SK-N-SH treated with all-trans-retinoic acid at 6 μM for 48 hours (cell line): ENCODE measurements at regions not wholly inside any gene's neighbourhood (a gene's known extent, or its start where the extent isn't known, plus 50 kb on each side); places are given as distances from the start of the nearest gene placed in this dataset.

ENCODE experiments used
- ATAC-seq: fragments of 200-7000 bp; cut with Tn5 transposase; 3 replicates; pipeline ENCODE4 v1.9.1; 2020; ENCODE audit warnings: mild to moderate bottlenecking, moderate library complexity
- BACH2 ChIP-seq: fragments of 250-450 bp; sonication (Bioruptor Pico); IDR thresholded peaks from 2 replicates; pipeline ENCODE4 v1.9.0; 2021; ENCODE audit warnings: mild to moderate bottlenecking, borderline replicate concordance
- ESRRG ChIP-seq: fragments of 250-450 bp; sonication (Bioruptor Pico); IDR thresholded peaks from 2 replicates; pipeline ENCODE4 v1.6.1; 2021; ENCODE audit warnings: mild to moderate bottlenecking
- GLIS3 ChIP-seq: fragments of 250-450 bp; sonication (Bioruptor Pico); IDR thresholded peaks from 2 replicates; pipeline ENCODE4 v1.5.0; 2020; ENCODE audit warnings: mild to moderate bottlenecking, moderate library complexity
- ISL1 ChIP-seq: fragments of 250-450 bp; sonication (Bioruptor Pico); IDR thresholded peaks from 2 replicates; pipeline ENCODE4 v2.1.2; 2022; ENCODE audit warnings: mild to moderate bottlenecking, moderate library complexity
- PPARA ChIP-seq: fragments of 250-450 bp; sonication (Bioruptor Pico); IDR thresholded peaks from 2 replicates; pipeline ENCODE4 v1.5.0; 2020; ENCODE audit warnings: mild to moderate bottlenecking, borderline replicate concordance
- RARB ChIP-seq: fragments of 250-450 bp; sonication (Bioruptor Pico); IDR thresholded peaks from 2 replicates; pipeline ENCODE4 v1.8.0; 2021; ENCODE audit warnings: mild to moderate bottlenecking, moderate library complexity
- SNAI2 ChIP-seq: fragments of 250-450 bp; sonication (Bioruptor Pico); IDR thresholded peaks from 2 replicates; pipeline ENCODE4 v1.5.0; 2020; ENCODE audit warnings: mild to moderate bottlenecking, moderate library complexity
- TCF4 ChIP-seq: fragments of 250-450 bp; sonication (Bioruptor Pico); IDR thresholded peaks from 2 replicates; pipeline ENCODE4 v1.8.0; 2021; ENCODE audit warnings: mild to moderate bottlenecking, moderate library complexity, borderline replicate concordance
- TOX ChIP-seq: fragments of 250-450 bp; sonication (Bioruptor Pico); IDR thresholded peaks from 2 replicates; pipeline ENCODE4 v1.8.0; 2021; ENCODE audit warnings: mild to moderate bottlenecking, moderate library complexity, borderline replicate concordance
- ZC3H10 ChIP-seq: fragments of 250-450 bp; sonication (Bioruptor Pico); IDR thresholded peaks from 2 replicates; pipeline ENCODE4 v1.5.1; 2021; ENCODE audit warnings: mild to moderate bottlenecking, moderate library complexity
- ZFP3 ChIP-seq: fragments of 250-450 bp; sonication (Bioruptor Pico); IDR thresholded peaks from 2 replicates; pipeline ENCODE4 v1.5.0; 2020; ENCODE audit warnings: mild to moderate bottlenecking, moderate library complexity
- ZNF70 ChIP-seq: fragments of 450-650 bp; formaldehyde crosslinking; IDR thresholded peaks from 2 replicates; pipeline ENCODE4 v1.5.0; 2020; ENCODE audit warnings: mild to moderate bottlenecking, moderate library complexity
- ZNF8 ChIP-seq: fragments of 450-650 bp; formaldehyde crosslinking; IDR thresholded peaks from 2 replicates; pipeline ENCODE4 v1.5.0; 2020; ENCODE audit warnings: mild to moderate bottlenecking, moderate library complexity
- TF ChIP-seq, protein P1 (sequence below): fragments of 250-450 bp; sonication (Bioruptor Pico); IDR thresholded peaks from 2 replicates; pipeline ENCODE4 v1.5.1; 2021; ENCODE audit warnings: mild to moderate bottlenecking, moderate library complexity
- TF ChIP-seq, protein P2 (sequence below): fragments of 250-450 bp; sonication (Bioruptor Pico); IDR thresholded peaks from 2 replicates; pipeline ENCODE4 v1.8.0; 2020; ENCODE audit warnings: mild to moderate bottlenecking, moderate library complexity, borderline replicate concordance
- TF ChIP-seq, protein P3 (sequence below): fragments of 250-450 bp; sonication (Bioruptor Pico); IDR thresholded peaks from 2 replicates; pipeline ENCODE4 v1.5.0; 2020; ENCODE audit warnings: mild to moderate bottlenecking, moderate library complexity
- TF ChIP-seq, protein P4 (sequence below): fragments of 250-450 bp; sonication (Bioruptor Pico); IDR thresholded peaks from 2 replicates; pipeline ENCODE4 v1.8.0; 2021; ENCODE audit warnings: low read depth, mild to moderate bottlenecking, moderate library complexity, borderline replicate concordance
- TF ChIP-seq, protein P5 (sequence below): fragments of 250-450 bp; sonication (Bioruptor Pico); IDR thresholded peaks from 2 replicates; pipeline ENCODE4 v1.5.1; 2020; ENCODE audit warnings: low read depth, mild to moderate bottlenecking, moderate library complexity

DNA sequence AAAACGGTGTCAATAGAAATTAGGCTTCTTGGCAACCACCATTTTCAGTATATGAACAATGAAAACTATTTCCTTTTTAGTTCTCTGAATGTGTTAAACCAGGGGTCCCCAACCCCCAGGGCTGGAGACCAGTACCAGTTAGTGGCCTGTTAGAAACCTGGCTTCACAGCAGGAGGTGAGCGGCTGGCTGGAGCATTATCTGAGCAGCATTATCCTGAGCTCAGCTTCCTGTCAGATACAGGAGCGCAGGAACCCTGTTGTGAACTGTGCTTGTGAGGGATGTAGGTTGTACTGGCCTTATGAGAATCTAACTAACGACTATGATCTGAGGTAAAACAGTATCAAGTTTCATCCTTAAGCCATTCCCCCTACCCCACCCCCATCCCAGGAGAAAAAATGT lies 328.7 kb downstream of the ZBBX start (continued):
- TF ChIP-seq, protein P1, sequence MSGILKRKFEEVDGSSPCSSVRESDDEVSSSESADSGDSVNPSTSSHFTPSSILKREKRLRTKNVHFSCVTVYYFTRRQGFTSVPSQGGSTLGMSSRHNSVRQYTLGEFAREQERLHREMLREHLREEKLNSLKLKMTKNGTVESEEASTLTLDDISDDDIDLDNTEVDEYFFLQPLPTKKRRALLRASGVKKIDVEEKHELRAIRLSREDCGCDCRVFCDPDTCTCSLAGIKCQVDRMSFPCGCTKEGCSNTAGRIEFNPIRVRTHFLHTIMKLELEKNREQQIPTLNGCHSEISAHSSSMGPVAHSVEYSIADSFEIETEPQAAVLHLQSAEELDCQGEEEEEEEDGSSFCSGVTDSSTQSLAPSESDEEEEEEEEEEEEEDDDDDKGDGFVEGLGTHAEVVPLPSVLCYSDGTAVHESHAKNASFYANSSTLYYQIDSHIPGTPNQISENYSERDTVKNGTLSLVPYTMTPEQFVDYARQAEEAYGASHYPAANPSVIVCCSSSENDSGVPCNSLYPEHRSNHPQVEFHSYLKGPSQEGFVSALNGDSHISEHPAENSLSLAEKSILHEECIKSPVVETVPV (CRISPR knock-in tag), result no peak
- TF ChIP-seq TCF4 (CRISPR knock-in tag), result no peak
- TF ChIP-seq, protein P2, sequence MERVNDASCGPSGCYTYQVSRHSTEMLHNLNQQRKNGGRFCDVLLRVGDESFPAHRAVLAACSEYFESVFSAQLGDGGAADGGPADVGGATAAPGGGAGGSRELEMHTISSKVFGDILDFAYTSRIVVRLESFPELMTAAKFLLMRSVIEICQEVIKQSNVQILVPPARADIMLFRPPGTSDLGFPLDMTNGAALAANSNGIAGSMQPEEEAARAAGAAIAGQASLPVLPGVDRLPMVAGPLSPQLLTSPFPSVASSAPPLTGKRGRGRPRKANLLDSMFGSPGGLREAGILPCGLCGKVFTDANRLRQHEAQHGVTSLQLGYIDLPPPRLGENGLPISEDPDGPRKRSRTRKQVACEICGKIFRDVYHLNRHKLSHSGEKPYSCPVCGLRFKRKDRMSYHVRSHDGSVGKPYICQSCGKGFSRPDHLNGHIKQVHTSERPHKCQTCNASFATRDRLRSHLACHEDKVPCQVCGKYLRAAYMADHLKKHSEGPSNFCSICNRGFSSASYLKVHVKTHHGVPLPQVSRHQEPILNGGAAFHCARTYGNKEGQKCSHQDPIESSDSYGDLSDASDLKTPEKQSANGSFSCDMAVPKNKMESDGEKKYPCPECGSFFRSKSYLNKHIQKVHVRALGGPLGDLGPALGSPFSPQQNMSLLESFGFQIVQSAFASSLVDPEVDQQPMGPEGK (CRISPR knock-in tag), result no peak
- TF ChIP-seq, all 23 proteins: peak for 0

DNA sequence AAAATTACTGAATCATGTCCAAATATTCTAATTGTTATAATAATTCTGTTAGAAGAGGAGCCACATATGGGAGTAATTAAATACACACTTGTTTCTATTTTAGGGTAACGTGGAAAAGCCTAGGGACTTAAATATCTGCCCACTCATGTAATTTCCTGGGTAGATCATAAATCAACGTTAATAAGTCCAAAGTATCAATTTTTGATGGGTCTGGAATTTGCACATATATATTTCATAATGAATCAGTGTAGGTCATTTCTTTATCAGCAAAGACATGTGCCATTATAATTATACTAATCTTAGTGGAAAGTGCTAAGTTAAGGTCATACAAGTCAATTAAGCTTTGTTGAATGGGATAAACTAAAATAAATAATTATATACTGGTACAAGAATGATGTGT lies 346.2 kb downstream of the ZBBX start:
- TF ChIP-seq BACH2, result no peak
- no peak for TF ChIP-seq TCF4 (CRISPR knock-in tag)
- TF ChIP-seq TOX (CRISPR knock-in tag), result no peak
- TF ChIP-seq RARB (CRISPR knock-in tag), result no peak
- TF ChIP-seq, protein P3, sequence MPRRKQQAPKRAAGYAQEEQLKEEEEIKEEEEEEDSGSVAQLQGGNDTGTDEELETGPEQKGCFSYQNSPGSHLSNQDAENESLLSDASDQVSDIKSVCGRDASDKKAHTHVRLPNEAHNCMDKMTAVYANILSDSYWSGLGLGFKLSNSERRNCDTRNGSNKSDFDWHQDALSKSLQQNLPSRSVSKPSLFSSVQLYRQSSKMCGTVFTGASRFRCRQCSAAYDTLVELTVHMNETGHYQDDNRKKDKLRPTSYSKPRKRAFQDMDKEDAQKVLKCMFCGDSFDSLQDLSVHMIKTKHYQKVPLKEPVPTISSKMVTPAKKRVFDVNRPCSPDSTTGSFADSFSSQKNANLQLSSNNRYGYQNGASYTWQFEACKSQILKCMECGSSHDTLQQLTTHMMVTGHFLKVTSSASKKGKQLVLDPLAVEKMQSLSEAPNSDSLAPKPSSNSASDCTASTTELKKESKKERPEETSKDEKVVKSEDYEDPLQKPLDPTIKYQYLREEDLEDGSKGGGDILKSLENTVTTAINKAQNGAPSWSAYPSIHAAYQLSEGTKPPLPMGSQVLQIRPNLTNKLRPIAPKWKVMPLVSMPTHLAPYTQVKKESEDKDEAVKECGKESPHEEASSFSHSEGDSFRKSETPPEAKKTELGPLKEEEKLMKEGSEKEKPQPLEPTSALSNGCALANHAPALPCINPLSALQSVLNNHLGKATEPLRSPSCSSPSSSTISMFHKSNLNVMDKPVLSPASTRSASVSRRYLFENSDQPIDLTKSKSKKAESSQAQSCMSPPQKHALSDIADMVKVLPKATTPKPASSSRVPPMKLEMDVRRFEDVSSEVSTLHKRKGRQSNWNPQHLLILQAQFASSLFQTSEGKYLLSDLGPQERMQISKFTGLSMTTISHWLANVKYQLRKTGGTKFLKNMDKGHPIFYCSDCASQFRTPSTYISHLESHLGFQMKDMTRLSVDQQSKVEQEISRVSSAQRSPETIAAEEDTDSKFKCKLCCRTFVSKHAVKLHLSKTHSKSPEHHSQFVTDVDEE, result no peak
- no peak for TF ChIP-seq ZFP3 (CRISPR knock-in tag)
- TF ChIP-seq, protein P4, sequence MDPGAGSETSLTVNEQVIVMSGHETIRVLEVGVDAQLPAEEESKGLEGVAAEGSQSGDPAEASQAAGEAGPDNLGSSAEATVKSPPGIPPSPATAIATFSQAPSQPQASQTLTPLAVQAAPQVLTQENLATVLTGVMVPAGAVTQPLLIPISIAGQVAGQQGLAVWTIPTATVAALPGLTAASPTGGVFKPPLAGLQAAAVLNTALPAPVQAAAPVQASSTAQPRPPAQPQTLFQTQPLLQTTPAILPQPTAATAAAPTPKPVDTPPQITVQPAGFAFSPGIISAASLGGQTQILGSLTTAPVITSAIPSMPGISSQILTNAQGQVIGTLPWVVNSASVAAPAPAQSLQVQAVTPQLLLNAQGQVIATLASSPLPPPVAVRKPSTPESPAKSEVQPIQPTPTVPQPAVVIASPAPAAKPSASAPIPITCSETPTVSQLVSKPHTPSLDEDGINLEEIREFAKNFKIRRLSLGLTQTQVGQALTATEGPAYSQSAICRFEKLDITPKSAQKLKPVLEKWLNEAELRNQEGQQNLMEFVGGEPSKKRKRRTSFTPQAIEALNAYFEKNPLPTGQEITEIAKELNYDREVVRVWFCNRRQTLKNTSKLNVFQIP (CRISPR knock-in tag), result no peak
- TF ChIP-seq, protein P5, sequence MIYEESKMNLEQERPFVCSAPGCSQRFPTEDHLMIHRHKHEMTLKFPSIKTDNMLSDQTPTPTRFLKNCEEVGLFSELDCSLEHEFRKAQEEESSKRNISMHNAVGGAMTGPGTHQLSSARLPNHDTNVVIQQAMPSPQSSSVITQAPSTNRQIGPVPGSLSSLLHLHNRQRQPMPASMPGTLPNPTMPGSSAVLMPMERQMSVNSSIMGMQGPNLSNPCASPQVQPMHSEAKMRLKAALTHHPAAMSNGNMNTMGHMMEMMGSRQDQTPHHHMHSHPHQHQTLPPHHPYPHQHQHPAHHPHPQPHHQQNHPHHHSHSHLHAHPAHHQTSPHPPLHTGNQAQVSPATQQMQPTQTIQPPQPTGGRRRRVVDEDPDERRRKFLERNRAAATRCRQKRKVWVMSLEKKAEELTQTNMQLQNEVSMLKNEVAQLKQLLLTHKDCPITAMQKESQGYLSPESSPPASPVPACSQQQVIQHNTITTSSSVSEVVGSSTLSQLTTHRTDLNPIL (CRISPR knock-in tag), result no peak
- no peak for TF ChIP-seq PPARA (CRISPR knock-in tag)
- no peak for TF ChIP-seq ZNF8 (CRISPR knock-in tag)
- no peak for TF ChIP-seq ZC3H10 (CRISPR knock-in tag)
- TF ChIP-seq ISL1 (CRISPR knock-in tag), result no peak
- TF ChIP-seq SNAI2 (CRISPR knock-in tag), result no peak
- TF ChIP-seq, protein P1 (CRISPR knock-in tag), result no peak
- TF ChIP-seq GLIS3, result no peak
- no peak for TF ChIP-seq ZNF70
- TF ChIP-seq, protein P2 (CRISPR knock-in tag), result no peak
- no peak for TF ChIP-seq ESRRG (CRISPR knock-in tag)
- TF ChIP-seq, all 23 proteins: peak for 0
- no peak for ATAC-seq
